HepG2 (cell line): ENCODE measurements at regions not wholly inside any gene's neighbourhood (a gene's known extent, or its start where the extent isn't known, plus 50 kb on each side); places are given as distances from the start of the nearest gene placed in this dataset.
"Not testable (repeated sequence)": the region's sequence is repeated elsewhere in the genome, so short reads cannot be mapped to it uniquely, and the experiment has no call there.

Source experiments
- ATAC-seq: fragments of 200-7000 bp; cut with Tn5 transposase; 3 replicates; pipeline ENCODE4 v1.9.1; 2020; ENCODE audit warnings: mild to moderate bottlenecking, moderate library complexity
- BruUV-seq: library from RNA; stranded (reverse); fragments of 400-500 nt; replicated peaks from 2 replicates; lab custom pipeline; 2021; lab: Mats Ljungman, UMichigan
- CTCF ChIA-PET: fragments of 300-600 bp; formaldehyde crosslinking; extraction: SDS; loops from one replicate; lab custom pipeline; 2021; ENCODE audit warnings: low total read pairs, inconsistent platforms, low intra/inter-chr PET ratio; lab: Yijun Ruan, JAX
- POLR2A ChIA-PET: fragments of 350-600 bp; sonication (Branson Sonifier 250); formaldehyde crosslinking; loops from one replicate; lab custom pipeline; 2020; ENCODE audit warnings: antibody characterized with exemption, inconsistent platforms; lab: Yijun Ruan, JAX
- DNase-seq: peaks from one replicate; pipeline ENCODE4 v3.0.0-alpha.2; 2015; ENCODE audit warnings: low spot score
- FAIRE-seq: peaks from 3 replicates; lab custom pipeline; 2011; peaks lifted over from hg19 to GRCh38; lab: Jason Lieb, UNC
- H2AFZ ChIP-seq: one replicate; pipeline ENCODE4 v1.6.1; 2011; ENCODE audit warnings: low read length, inconsistent platforms
- H3K27ac ChIP-seq: fragments of 300-600 bp; 3 replicates; pipeline ENCODE4 v1.8.0; 2011; ENCODE audit warnings: mixed run types, mild to moderate bottlenecking, mixed read lengths, low read length, inconsistent platforms; ENCODE audit not compliant: insufficient read depth; ENCODE audit errors: extremely low read length
- H3K27me3 ChIP-seq, 2 experiments: fragments of 200-600 bp in 1 of 2; 2 replicates in 1 of 2; 3 replicates in 1 of 2; pipeline versions ENCODE4 v1.6.0 to v1.8.0; 2011; ENCODE audit warnings: low read length in 2 of 2, mild to moderate bottlenecking in 2 of 2, moderate library complexity in 2 of 2, inconsistent platforms in 1 of 2; ENCODE audit not compliant: insufficient read depth in 2 of 2, control insufficient read depth in 1 of 2
- H3K36me3 ChIP-seq, 2 experiments: fragments of 200-600 bp in 1 of 2; replicated peaks in 1 of 2; 2 replicates in 1 of 2; 3 replicates in 1 of 2; pipeline versions ENCODE4 v1.5.1 to v1.8.0; 2011; ENCODE audit warnings: low read length in 2 of 2, inconsistent platforms in 1 of 2; ENCODE audit not compliant: insufficient read depth in 2 of 2, control insufficient read depth in 1 of 2
- H3K4me1 ChIP-seq: 2 replicates; pipeline ENCODE4 v1.5.1; 2012; ENCODE audit warnings: low read length, inconsistent platforms; ENCODE audit not compliant: insufficient read depth
- H3K4me2 ChIP-seq: 2 replicates; pipeline ENCODE4 v1.6.0; 2011; ENCODE audit warnings: low read depth, low read length, inconsistent platforms
- H3K4me3 ChIP-seq, 3 experiments: fragments of 200-600 bp in 1 of 3; sonication (generic), shearing (Covaris generic) in 1 of 3; replicated peaks in 1 of 3; 2 replicates each; pipeline ENCODE4 v1.5.1; 2011 to 2016; ENCODE audit warnings: low read length in 3 of 3, inconsistent platforms in 2 of 3, low read depth in 2 of 3, mild to moderate bottlenecking in 2 of 3, control low read depth in 1 of 3, mixed read lengths in 1 of 3; ENCODE audit not compliant: insufficient read depth in 1 of 3
- H3K79me2 ChIP-seq: one replicate; pipeline ENCODE4 v1.6.1; 2011; ENCODE audit warnings: low read length, inconsistent platforms; ENCODE audit not compliant: insufficient read depth
- H3K9ac ChIP-seq: 2 replicates; pipeline ENCODE4 v1.6.0; 2011; ENCODE audit warnings: mild to moderate bottlenecking, low read depth, low read length, inconsistent platforms; ENCODE audit not compliant: insufficient read depth
- H3K9me3 ChIP-seq: 2 replicates; pipeline ENCODE4 v1.5.1; 2012; ENCODE audit warnings: mild to moderate bottlenecking, low read length
- H4K20me1 ChIP-seq: 2 replicates; pipeline ENCODE4 v1.6.0; 2011; ENCODE audit warnings: inconsistent platforms, mild to moderate bottlenecking, low read length, moderate library complexity; ENCODE audit not compliant: insufficient read depth
- BRD4 ChIP-seq: sonication (generic); formaldehyde crosslinking; IDR thresholded peaks from 2 replicates; pipeline ENCODE4 v1.4.0; 2020; ENCODE audit warnings: missing genetic modification reagents
- BRF2 ChIP-seq: sonication (generic); formaldehyde crosslinking; IDR thresholded peaks from 2 replicates; pipeline ENCODE4 v1.8.1; 2022; ENCODE audit warnings: mild to moderate bottlenecking, missing genetic modification reagents
- SETDB1 ChIP-seq: sonication (generic); formaldehyde crosslinking; IDR thresholded peaks from 2 replicates; pipeline ENCODE4 v1.5.1; 2020; ENCODE audit warnings: missing genetic modification reagents, mild to moderate bottlenecking, borderline replicate concordance
- ZBTB25 ChIP-seq: IDR thresholded peaks from 2 replicates; pipeline ENCODE4 v1.6.1; 2018; ENCODE audit warnings: missing genetic modification reagents
- ZNF597 ChIP-seq: sonication (generic); formaldehyde crosslinking; IDR thresholded peaks from 2 replicates; pipeline ENCODE4 v1.5.0; 2020; ENCODE audit warnings: missing genetic modification reagents
- WGBS: methylation state at CpG from one replicate; pipeline ENCODE4 v1.1.6; 2017; ENCODE audit warnings: low lambda C conversion rate; 5-methylcytosine and 5-hydroxymethylcytosine counted together
- in situ Hi-C: cut with HindIII; loops from 2 replicates; pipeline ENCODE4 v1.10.0; 2017; ENCODE audit warnings: low pct_unique_long_range_greater_than_20kb; ENCODE audit not compliant: extremely low pct_ligation_motif_present
- intact Hi-C: fragments of 100-400 bp; cut with micrococcal nuclease; formaldehyde crosslinking; loops from one replicate; pipeline ENCODE4 v1.10.0; 2022; ENCODE audit not compliant: unreplicated experiment

- BruUV-seq, result no TSS peak
- H3K27ac ChIP-seq, result no peak overlapping the region
- in situ Hi-C loops, result no loop called here
- no peaks in the 10 kb centered on the region for H3K79me2 ChIP-seq
- H3K4me1 ChIP-seq, result no peaks in the 10 kb centered on the region
- DNase-seq (no peak), FAIRE-seq (no peak), ATAC-seq (no peak)
- H2AFZ ChIP-seq, result no peak overlapping the region
- no peak overlapping the region for H3K9ac ChIP-seq
- ChIA-PET POLR2A (no interaction called here), CTCF (no interaction called here)
- no peak for TF ChIP-seq ZNF597 (CRISPR knock-in tag)
- no peak for TF ChIP-seq SETDB1
- TF ChIP-seq BRF2, result no peak
- TF ChIP-seq BRD4 (CRISPR knock-in tag), result no peak
- no peak for TF ChIP-seq ZBTB25 (CRISPR knock-in tag)
- intact Hi-C loops, result no loop called here
- H3K4me2 ChIP-seq, result no peak overlapping the region
- H3K4me3 ChIP-seq, result no peak overlapping the region
- WGBS, result 20% methylated on average over 2 of the region's 2 CpGs
- H3K9me3 ChIP-seq, result no peaks in the 10 kb centered on the region
- no peaks in the 10 kb centered on the region for H4K20me1 ChIP-seq
- no peaks in the 10 kb centered on the region for H3K36me3 ChIP-seq
- H3K27me3 ChIP-seq, result no peaks in the 10 kb centered on the region
Observed at GRCh38 chr12:25357595-25357994, 106.9 kb upstream of the KRAS start.

- H3K9ac ChIP-seq, CTCF ChIA-PET, H3K4me3 ChIP-seq, H2AFZ ChIP-seq, intact Hi-C loops, H3K27ac ChIP-seq, H3K27me3 ChIP-seq, H3K4me1 ChIP-seq, BruUV-seq, in situ Hi-C loops, H3K36me3 ChIP-seq, H4K20me1 ChIP-seq, H3K79me2 ChIP-seq, POLR2A ChIA-PET, DNase-seq, ATAC-seq, H3K9me3 ChIP-seq, H3K4me2 ChIP-seq, FAIRE-seq: not testable (repeated sequence)
- WGBS, result 13% methylated on average over 2 of the region's 2 CpGs
Observed at GRCh38 chr12:25352942-25353341, 102.2 kb upstream of the KRAS start.
